HG03520 (cell line): ENCODE measurements at regions not wholly inside any gene's neighbourhood (a gene's known extent, or its start where the extent isn't known, plus 50 kb on each side); places are given as distances from the start of the nearest gene placed in this dataset.

Experiments used
- ATAC-seq: cut with Tn5 transposase; IDR thresholded peaks from one replicate; pipeline ENCODE4 v1.9.1; 2021; ENCODE audit warnings: mild to moderate bottlenecking, moderate library complexity; ENCODE audit not compliant: unreplicated experiment

GRCh38 chr18:39403121-39403520, 1837.5 kb upstream of the CELF4 start:
- no peak for ATAC-seq

GRCh38 chr18:39399662-39400061, 1834.1 kb upstream of the CELF4 start:
- ATAC-seq, result no peak

DNA sequence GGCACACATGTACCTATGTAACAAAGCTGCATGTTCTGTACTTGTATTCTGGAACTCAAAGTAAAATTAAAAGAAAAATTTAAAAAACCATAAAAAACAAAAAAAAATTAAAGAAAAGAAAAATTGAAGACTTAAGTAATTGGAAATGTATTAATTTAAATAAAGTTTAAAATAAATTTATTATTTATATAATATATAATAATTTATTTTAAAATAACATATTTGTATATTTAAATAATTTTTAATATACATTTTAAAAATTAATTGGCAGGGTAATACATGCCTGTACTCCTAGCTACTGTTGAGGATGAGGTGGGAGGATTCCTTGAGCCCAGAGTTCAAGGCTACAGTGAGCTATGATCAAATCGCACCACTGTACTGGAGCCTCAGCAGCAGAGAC, 1830.6 kb upstream of the CELF4 start:
- no peak for ATAC-seq

- no peak for ATAC-seq
Observed at GRCh38 chr18:39389800-39390379, 1824.3 kb upstream of the CELF4 start.

DNA sequence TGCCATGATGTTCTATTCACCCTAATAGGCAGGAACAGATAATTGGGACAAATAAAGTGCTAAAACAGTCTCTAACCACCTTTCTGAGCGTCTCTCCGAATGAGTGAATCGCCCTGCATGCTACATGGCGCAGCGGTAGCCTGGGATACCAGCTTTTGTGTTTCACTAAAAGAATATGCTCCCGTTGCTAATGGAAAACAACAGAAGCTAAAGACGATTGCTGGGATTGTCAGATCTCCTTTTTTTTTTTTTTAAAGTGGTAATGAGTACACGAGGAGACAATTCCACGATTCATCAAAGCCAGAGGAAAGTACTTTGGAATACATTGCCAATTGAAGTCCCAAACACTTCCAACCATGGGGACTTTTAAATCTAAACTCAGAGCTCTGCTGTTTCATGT, 1815.3 kb upstream of the CELF4 start:
- no peak for ATAC-seq

GRCh38 chr18:39380186-39380725, 1814.7 kb upstream of the CELF4 start:
- no peak for ATAC-seq

DNA sequence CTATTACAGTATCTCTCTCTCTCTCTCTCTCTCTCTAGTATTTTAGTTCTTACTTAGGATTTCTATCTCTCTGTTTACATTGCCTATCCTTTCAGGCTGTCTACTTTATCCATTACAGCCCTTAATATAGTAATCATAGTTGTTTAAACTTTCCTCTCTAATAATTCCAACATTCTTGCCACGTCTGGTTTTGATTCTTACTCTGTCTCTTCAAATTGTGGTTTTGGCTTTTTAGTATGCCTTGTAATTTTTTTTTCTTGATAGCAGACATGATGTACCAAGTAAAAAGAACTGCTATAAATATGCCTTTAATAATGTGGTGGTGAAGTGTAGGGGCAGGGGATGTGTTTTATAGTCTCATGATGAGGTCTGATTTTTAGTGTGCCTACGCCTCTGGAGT, 1809.5 kb upstream of the CELF4 start:
- no peak for ATAC-seq

GRCh38 chr18:39371996-39372395, 1806.4 kb upstream of the CELF4 start:
- ATAC-seq, result no peak

GRCh38 chr18:39366656-39367055, 1801.1 kb upstream of the CELF4 start:
- ATAC-seq, result no peak

GRCh38 chr18:39365836-39366485, 1800.4 kb upstream of the CELF4 start:
- no peak for ATAC-seq

GRCh38 chr18:39360072-39360471, 1794.5 kb upstream of the CELF4 start:
- no peak for ATAC-seq

DNA sequence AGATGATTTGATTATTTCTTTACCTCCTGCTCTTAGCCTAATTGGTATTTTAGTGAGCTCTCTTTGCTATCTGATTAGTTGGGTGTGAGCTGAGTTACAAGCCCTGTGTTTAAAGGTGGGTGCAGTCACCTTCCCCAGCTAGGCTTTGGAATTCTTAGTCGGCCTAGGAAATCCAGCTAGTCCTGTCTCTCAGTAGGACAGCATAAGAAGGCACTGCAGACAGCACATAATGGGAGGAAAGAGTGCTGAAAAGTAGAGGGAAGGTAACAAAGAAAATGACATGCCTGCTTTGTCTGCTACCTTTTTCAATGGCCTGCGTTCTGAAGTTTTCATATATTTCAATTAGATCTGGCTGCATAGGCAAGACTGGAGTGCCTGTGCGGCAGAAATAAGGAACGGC, 1794.0 kb upstream of the CELF4 start:
- ATAC-seq, result no peak

DNA sequence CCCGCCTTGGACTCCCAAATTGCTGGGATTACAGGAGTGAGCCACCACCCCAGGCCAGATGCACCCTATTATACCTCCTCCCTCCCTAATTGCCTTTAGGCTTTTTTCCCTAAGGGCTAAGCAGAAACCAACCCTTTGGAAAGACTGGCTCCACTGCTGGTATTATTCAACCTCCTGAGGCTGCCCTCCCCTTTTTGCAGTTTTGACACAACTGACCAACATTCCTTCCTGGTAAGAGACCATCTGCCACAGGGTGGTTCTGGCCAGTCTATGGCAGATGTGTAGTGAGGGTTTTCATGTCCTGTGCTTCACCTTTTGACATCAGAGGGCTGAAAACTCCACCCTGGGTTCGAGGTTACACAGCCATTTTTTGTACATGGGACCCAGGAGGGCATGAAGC, 1785.3 kb upstream of the CELF4 start:
- no peak for ATAC-seq

DNA sequence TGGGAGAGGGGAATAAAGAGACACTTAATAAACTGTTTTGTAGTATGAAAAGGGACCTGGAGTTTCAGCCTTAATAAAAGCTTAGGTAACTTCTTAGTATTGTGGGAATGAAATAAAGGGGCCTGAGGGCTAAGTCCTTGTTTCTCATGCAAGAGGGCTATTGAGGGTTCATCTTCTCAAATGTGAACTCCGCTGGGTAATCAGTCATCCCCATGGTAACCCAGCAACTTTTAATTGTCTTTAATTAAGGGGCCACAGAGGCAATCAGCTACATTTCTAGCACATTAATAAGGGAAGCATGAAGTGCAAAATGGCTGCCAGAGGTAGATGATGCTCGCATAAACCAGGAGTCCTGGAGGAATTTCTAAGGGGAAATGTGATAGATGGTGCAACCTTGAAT, 1784.2 kb upstream of the CELF4 start:
- ATAC-seq, result no peak

DNA sequence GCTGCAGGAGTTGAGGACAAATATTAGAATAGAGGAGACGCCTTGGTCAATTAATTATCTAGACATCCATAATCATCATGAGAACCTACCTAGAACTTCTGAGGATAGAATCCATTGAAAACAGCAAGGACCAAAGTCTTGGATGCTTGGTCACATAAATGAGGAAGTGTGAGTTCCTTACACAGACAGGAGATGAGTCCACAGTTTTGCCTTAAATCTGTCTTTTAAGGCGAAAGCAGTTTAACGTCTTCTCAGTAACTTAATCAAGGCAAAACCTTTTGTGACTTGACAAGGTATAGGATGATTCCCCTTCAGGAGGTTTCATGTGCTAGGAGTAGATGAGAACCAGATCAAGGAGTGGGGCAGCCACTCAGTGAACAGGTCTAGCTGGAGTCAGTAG, 1783.2 kb upstream of the CELF4 start:
- ATAC-seq, result no peak

GRCh38 chr18:39347701-39348100, 1782.1 kb upstream of the CELF4 start:
- ATAC-seq, result no peak

DNA sequence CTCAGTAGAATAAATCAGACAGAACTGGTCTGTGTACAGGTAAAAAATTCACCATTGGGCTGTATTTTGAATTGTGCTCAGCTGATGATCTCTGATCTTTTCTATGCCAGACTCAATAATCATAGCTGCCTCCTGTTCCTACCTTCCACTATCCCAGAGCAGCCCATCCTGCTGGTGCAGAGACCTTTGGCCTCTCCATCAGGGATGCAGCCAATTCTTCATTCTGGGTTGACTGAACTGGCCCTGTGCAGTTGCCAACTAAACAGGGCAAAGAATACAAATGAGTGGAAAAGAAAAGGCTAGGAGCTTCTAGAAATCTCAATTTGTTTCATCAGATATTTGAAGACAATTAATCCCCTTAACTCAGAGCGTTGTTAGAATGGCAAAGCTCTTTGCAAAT, 1781.3 kb upstream of the CELF4 start:
- ATAC-seq, result no peak

GRCh38 chr18:39345321-39345720, 1779.7 kb upstream of the CELF4 start:
- no peak for ATAC-seq

DNA sequence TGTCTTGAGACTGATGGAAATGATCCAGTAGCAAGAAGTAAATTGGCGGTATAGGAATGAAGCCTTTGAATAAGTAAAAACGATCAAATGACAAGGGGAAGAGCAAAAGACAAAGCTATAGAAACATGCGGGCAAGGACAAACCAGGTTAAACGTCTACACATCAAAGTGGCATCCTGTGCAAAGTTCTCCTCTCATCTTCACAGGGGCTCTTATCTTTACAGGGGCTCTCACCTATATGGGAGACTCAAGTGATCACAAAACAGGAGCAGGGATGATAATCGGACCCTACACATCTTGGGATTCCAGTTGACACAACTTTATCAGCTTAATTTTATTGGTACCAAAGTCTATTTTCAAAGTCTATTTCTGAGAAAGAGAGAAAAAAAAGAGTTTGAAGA, 1778.9 kb upstream of the CELF4 start:
- no peak for ATAC-seq

- no peak for ATAC-seq
Observed at GRCh38 chr18:39341129-39341528, 1775.5 kb upstream of the CELF4 start.

- ATAC-seq, result no peak
Observed at GRCh38 chr18:39340418-39340817, 1774.8 kb upstream of the CELF4 start.

GRCh38 chr18:39329496-39330275, 1764.1 kb upstream of the CELF4 start:
- no peak for ATAC-seq
